AG08396 (cell line): ENCODE measurements at regions not wholly inside any gene's neighbourhood (a gene's known extent, or its start where the extent isn't known, plus 50 kb on each side); places are given as distances from the start of the nearest gene placed in this dataset.
"Not testable (repeated sequence)": the region's sequence is repeated elsewhere in the genome, so short reads cannot be mapped to it uniquely, and the experiment has no call there.

Experiments
- DNase-seq: peaks from one replicate; pipeline ENCODE4 v3.0.0; 2012; ENCODE audit warnings: low spot score, mixed read lengths

- DNase-seq = no peak
Measured at GRCh38 chrX:51151734-51152133, 180.9 kb upstream of the NUDT10 start.

GRCh38 chrX:51155157-51155556, 177.5 kb upstream of the NUDT10 start:
- DNase-seq = no peak

DNA sequence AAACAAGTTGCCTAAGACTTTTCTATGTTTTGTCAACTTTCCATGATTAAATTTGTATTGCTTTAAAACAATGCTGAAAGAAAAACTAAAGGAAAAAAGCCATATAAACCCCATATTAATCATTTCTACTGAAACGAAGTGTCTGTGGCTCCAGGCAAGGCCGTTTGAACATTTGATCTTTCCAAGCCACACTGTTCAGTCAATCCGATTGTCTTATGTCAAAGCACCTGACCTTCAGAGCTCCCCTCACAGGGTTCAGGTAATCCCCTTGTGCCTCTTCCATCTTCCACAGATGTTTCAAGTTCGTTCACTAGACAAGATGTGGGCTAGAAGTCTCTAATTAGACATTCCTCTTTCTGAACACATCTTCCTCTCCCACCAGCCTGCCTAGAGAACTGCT, 177.1 kb upstream of the NUDT10 start:
- no peak for DNase-seq

DNA sequence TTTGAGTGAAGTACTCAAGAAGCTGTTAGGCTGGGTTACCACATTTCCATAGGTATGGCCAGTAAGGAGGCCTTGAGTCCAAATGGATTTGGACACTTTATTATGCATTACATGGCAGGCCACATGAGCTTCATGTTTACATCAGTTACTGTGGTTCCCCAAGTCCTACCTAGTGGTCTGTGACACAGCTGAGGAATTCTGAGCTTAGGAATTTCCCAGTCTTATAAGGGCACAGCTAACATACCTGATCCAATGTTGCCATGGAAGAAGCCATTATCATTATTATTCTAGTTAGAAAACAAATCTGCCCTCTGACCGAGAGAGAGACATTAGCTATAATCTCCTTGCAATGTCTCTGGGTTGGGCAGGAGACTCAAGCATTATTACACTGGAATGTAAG, 174.4 kb upstream of the NUDT10 start:
- DNase-seq = no peak

DNA sequence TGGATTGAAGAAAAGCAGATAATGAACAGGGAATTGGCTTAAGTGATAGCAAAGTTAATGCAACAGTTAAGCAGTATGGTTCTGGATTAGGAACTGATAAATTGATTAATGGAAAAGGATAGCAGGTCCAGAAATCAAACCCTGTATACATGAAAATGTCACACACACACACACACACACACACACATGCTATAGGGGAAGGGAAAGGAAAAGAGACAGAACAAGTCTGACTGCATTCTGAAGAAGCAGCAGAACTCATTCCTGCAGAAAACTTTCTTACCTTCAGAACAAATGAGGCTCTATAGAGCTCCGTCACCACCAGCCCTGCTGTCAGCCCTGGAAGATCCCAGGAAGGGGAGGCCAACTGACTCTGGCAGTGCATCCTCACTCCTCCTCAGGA, 173.2 kb upstream of the NUDT10 start:
- DNase-seq = not testable (repeated sequence)

GRCh38 chrX:51163730-51164129, 168.9 kb upstream of the NUDT10 start:
- DNase-seq = no peak

DNA sequence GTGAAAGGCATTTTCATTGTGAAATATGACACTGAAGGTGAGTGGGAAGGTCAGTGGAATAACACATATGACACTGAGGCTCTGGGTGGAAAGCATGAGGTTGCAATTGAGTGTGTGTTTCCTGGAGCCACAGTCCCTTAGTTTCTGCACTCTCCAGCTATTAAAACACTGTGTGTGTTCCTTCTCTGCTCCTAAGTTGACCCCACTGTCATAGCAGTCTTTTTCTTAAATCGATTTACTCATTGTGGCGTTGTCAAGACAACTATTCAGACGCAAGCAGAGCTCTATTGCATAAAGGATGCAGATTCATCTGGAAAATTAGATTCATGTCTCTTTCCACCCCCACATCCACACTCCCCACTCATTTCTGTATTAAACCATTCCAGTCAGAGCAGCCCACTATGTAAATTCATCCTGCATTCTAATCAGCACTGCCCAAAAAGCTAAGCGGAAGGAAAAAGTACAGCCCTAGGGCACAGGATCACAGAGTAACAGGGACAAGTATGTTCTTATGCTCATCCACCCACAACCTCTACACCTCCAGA, 154.2 kb upstream of the NUDT10 start:
- DNase-seq = not testable (repeated sequence)

- not testable (repeated sequence) for DNase-seq
Measured at GRCh38 chrX:51179805-51180204, 152.8 kb upstream of the NUDT10 start.

GRCh38 chrX:51182545-51182944, 150.1 kb upstream of the NUDT10 start:
- DNase-seq = no peak

GRCh38 chrX:51192104-51192503, 140.5 kb upstream of the NUDT10 start:
- DNase-seq = no peak

DNA sequence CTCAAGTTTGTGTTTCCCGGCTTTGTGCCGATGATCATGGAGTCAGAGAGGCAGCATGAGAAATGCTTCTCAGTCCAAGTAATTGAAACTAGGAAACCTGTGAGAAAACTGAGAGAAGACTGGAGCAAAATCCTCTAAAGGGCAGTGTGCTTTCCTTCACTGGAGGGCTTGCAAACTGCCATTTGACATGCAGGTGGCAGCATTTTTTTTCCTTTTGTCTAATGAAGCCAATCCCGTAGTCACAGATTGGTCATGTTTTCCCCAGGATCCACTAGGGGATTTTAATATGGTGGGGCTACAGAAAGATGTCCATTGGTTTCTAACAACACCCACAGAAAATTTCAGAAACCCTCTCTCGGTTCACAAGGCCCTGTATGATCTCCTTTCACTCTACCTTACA, 117.4 kb upstream of the NUDT10 start:
- DNase-seq = no peak

DNA sequence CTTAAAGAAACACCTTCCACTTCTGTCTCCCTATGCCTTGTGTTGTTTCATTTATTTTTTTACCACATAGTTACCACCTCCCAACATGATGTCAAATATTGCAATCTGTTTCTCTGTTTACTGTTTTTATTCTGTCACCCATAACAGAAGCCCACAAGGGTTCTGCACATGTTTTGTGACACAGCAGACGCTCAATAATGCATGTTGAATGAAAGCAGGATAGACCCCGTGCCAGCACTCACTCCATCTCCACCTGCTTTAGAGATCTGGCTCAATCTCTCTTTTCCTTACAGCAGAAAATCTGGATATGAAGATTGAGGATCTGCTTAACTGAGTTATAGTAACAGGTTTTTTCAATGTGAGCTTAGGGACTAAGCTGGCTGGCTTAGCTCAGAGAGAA, 116.8 kb upstream of the NUDT10 start:
- DNase-seq = no peak

GRCh38 chrX:51242212-51242611, 90.4 kb upstream of the NUDT10 start:
- DNase-seq = no peak

DNA sequence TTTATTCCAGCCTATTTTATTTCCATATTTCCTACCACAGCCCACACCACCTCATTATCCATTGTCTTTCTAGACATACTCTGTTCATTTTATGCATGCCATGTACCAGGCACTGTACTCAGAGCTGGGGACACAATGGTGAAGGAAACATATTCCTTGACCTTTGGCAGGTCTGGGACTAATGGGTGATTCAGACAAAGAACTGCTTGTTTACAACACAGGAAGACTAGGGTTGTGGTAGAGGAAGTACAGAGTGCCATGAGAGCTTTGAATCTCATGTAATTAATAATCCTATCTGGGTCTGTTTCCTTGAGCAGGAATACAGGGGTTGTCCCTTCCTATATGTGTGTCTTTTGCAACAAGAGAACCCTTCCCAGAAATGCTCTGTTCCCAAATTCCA, 75.1 kb upstream of the NUDT10 start:
- no peak for DNase-seq

DNA sequence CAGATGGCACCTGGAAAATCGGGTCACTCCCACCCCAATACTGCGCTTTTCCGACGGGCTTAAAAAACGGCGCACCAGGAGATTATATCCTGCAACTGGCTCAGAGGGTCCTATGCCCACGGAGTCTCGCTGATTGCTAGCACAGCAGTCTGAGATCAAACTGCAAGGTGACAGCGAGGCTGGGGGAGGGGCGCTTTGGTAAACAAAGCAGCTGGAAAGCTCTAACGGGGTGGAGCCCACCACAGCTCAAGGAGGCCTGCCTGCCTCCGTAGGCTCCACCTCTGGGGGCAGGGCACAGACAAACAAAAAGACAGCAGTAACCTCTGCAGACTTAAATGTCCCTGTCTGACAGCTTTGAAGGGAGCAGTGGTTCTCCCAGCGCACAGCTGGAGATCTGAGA, 70.4 kb upstream of the NUDT10 start:
- DNase-seq = not testable (repeated sequence)

DNA sequence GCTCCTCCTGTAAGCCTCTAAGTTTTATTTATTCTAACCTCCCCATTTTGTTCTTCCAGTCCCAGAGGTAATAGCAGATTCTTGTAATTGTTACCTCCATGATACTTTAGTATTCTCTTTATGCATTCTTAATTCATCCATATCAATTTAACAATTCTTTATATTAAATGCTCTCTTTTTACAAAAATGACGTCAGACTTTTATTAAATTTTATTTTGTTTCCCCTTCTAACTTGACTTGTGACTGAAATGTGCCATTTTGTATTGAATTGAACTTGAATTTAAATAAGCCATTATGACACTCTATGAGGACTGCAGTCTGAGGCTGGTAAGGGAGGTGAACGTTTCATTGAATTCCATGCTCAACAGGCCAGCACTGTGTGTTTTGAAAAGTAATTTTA, 60.0 kb upstream of the NUDT10 start:
- no peak for DNase-seq

GRCh38 chrX:51281758-51282318, 50.8 kb upstream of the NUDT10 start:
- no peak for DNase-seq
